IMR-90 (cell line): ENCODE measurements at regions not wholly inside any gene's neighbourhood (a gene's known extent, or its start where the extent isn't known, plus 50 kb on each side); places are given as distances from the start of the nearest gene placed in this dataset.

Source experiments
- ATAC-seq: fragments of 200-7000 bp; cut with Tn5 transposase; 2 replicates; pipeline ENCODE4 v1.9.1; 2020; ENCODE audit warnings: low read depth, mild to moderate bottlenecking, moderate library complexity
- BruUV-seq: library from RNA; stranded (reverse); fragments of 400-500 nt; replicated peaks from 2 replicates; lab custom pipeline; 2021; lab: Mats Ljungman, UMichigan
- CTCF ChIA-PET: fragments of 300-600 bp; formaldehyde crosslinking; extraction: SDS; loops from one replicate; lab custom pipeline; 2021; ENCODE audit warnings: antibody characterized with exemption; lab: Yijun Ruan, JAX
- POLR2A ChIA-PET: fragments of 300-600 bp; sonication (Branson Sonifier 250); formaldehyde crosslinking; loops from one replicate; lab custom pipeline; 2022; ENCODE audit warnings: antibody characterized with exemption; ENCODE audit not compliant: unreplicated experiment; lab: Charles Lee
- DNase-seq: peaks from one replicate; pipeline ENCODE4 v3.0.0; 2013
- H2AFZ ChIP-seq: replicated peaks from 2 replicates; pipeline ENCODE3; 2013; ENCODE audit warnings: low read length, mild to moderate bottlenecking; ENCODE audit not compliant: poor library complexity
- H2AK5ac ChIP-seq: 2 replicates; pipeline ENCODE4 v1.6.1; 2013; ENCODE audit warnings: low read depth, low read length, inconsistent platforms
- H2AK9ac ChIP-seq: replicated peaks from 2 replicates; pipeline ENCODE3; 2013; ENCODE audit warnings: mild to moderate bottlenecking, low read depth, low read length, moderate library complexity; ENCODE audit not compliant: poor library complexity
- H2BK120ac ChIP-seq: 2 replicates; pipeline ENCODE4 v1.6.1; 2013; ENCODE audit warnings: low read depth, low read length, inconsistent platforms
- H2BK15ac ChIP-seq: 3 replicates; pipeline ENCODE4 v1.6.1; 2013; ENCODE audit warnings: low read depth, low read length, inconsistent platforms
- H2BK20ac ChIP-seq: 2 replicates; pipeline ENCODE4 v1.6.1; 2013; ENCODE audit warnings: low read depth, mild to moderate bottlenecking, inconsistent platforms, low read length, moderate library complexity
- H2BK5ac ChIP-seq: 2 replicates; pipeline ENCODE4 v1.6.1; 2013; ENCODE audit warnings: mild to moderate bottlenecking, low read depth, low read length, inconsistent platforms; ENCODE audit not compliant: poor library complexity, severe bottlenecking
- H3K14ac ChIP-seq: replicated peaks from 2 replicates; pipeline ENCODE4 v1.6.1; 2013; ENCODE audit warnings: low read depth, low read length, inconsistent platforms
- H3K18ac ChIP-seq: 2 replicates; pipeline ENCODE4 v1.6.1; 2013; ENCODE audit warnings: low read depth, low read length, control low read depth
- H3K23ac ChIP-seq: 2 replicates; pipeline ENCODE4 v1.6.1; 2013; ENCODE audit warnings: low read depth, low read length, inconsistent platforms
- H3K27ac ChIP-seq: 2 replicates; pipeline ENCODE4 v1.5.1; 2013; ENCODE audit warnings: mild to moderate bottlenecking, control low read depth, low read length; ENCODE audit not compliant: insufficient read depth
- H3K27me3 ChIP-seq: 2 replicates; pipeline ENCODE4 v1.6.1; 2013; ENCODE audit warnings: low read length; ENCODE audit not compliant: control insufficient read depth, insufficient read depth
- H3K36me3 ChIP-seq: 2 replicates; pipeline ENCODE4 v1.6.1; 2013; ENCODE audit warnings: low read length, mixed read lengths; ENCODE audit not compliant: control insufficient read depth, insufficient read depth
- H3K4ac ChIP-seq: 2 replicates; pipeline ENCODE4 v1.6.1; 2013; ENCODE audit warnings: low read depth, low read length, inconsistent platforms
- H3K4me1 ChIP-seq: 2 replicates; pipeline ENCODE4 v1.6.1; 2013; ENCODE audit warnings: low read length, mixed read lengths; ENCODE audit not compliant: control insufficient read depth, insufficient read depth
- H3K4me2 ChIP-seq: 2 replicates; pipeline ENCODE4 v1.6.1; 2013; ENCODE audit warnings: low read depth, mild to moderate bottlenecking, control low read depth, low read length, moderate library complexity
- H3K4me3 ChIP-seq: 2 replicates; pipeline ENCODE4 v1.5.1; 2013; ENCODE audit warnings: low read depth, mild to moderate bottlenecking, control low read depth, low read length, moderate library complexity; ENCODE audit not compliant: insufficient read depth
- H3K56ac ChIP-seq: 2 replicates; pipeline ENCODE4 v1.6.1; 2013; ENCODE audit warnings: low read length, inconsistent platforms; ENCODE audit not compliant: insufficient read depth; ENCODE audit errors: extremely low read depth
- H3K79me1 ChIP-seq, 2 experiments: 2 replicates each; pipeline ENCODE4 v1.6.1; 2013; ENCODE audit warnings: low read length in 2 of 2, inconsistent platforms in 1 of 2, low read depth in 1 of 2
- H3K9ac ChIP-seq: 2 replicates; pipeline ENCODE4 v1.6.1; 2013; ENCODE audit warnings: low read depth, low read length, control low read depth
- H3K9me1 ChIP-seq: 2 replicates; pipeline ENCODE4 v1.6.1; 2013; ENCODE audit warnings: low read length, inconsistent platforms; ENCODE audit not compliant: insufficient read depth
- H3K9me3 ChIP-seq: 2 replicates; pipeline ENCODE4 v1.6.1; 2013; ENCODE audit warnings: low read length; ENCODE audit not compliant: control insufficient read depth, insufficient read depth
- H4K20me1 ChIP-seq: 2 replicates; pipeline ENCODE4 v1.6.1; 2013; ENCODE audit warnings: low read length, inconsistent platforms; ENCODE audit not compliant: insufficient read depth
- H4K5ac ChIP-seq: 2 replicates; pipeline ENCODE4 v1.6.1; 2013; ENCODE audit warnings: mild to moderate bottlenecking, low read depth, low read length, control low read depth
- H4K8ac ChIP-seq, 2 experiments: 2 replicates each; pipeline ENCODE4 v1.6.1; 2013; ENCODE audit warnings: low read depth in 2 of 2, low read length in 2 of 2, control low read depth in 1 of 2, inconsistent platforms in 1 of 2
- H4K91ac ChIP-seq: 2 replicates; pipeline ENCODE4 v1.6.1; 2013; ENCODE audit warnings: low read depth, low read length, inconsistent platforms; ENCODE audit not compliant: insufficient read depth
- BHLHE40 ChIP-seq: fragments of 150-350 bp; IDR thresholded peaks from 2 replicates; pipeline ENCODE4 v1.6.1; 2016; ENCODE audit warnings: mild to moderate bottlenecking, low read depth, low read length
- CEBPB ChIP-seq: IDR thresholded peaks from 2 replicates; pipeline ENCODE4 v1.6.1; 2012; ENCODE audit warnings: low read depth, low read length, improper control_type of control experiment
- CHD1 ChIP-seq: IDR thresholded peaks from 2 replicates; pipeline ENCODE4 v1.6.1; 2012; ENCODE audit warnings: low read depth, low read length, improper control_type of control experiment
- CTCF ChIP-seq: conservative IDR thresholded peaks from 2 replicates; pipeline ENCODE4 v1.5.1; 2012; ENCODE audit warnings: mild to moderate bottlenecking, low read depth, low read length, improper control_type of control experiment
- ELK1 ChIP-seq: fragments of 150-350 bp; IDR thresholded peaks from 2 replicates; pipeline ENCODE4 v1.6.1; 2016; ENCODE audit warnings: low read depth, mild to moderate bottlenecking, low read length, moderate library complexity, borderline replicate concordance
- FOS ChIP-seq: fragments of 150-350 bp; IDR thresholded peaks from 2 replicates; pipeline ENCODE4 v1.6.1; 2016; ENCODE audit warnings: low read depth, low read length
- MAFK ChIP-seq: IDR thresholded peaks from 2 replicates; pipeline ENCODE4 v1.6.1; 2012; ENCODE audit warnings: low read depth, low read length, improper control_type of control experiment
- MAZ ChIP-seq: IDR thresholded peaks from 2 replicates; pipeline ENCODE4 v1.6.1; 2012; ENCODE audit warnings: low read depth, mild to moderate bottlenecking, low read length, improper control_type of control experiment, moderate library complexity, borderline replicate concordance
- MXI1 ChIP-seq: IDR thresholded peaks from 2 replicates; pipeline ENCODE4 v1.6.1; 2012; ENCODE audit warnings: low read depth, mild to moderate bottlenecking, low read length, moderate library complexity, borderline replicate concordance
- NFE2L2 ChIP-seq: fragments of 150-350 bp; IDR thresholded peaks from 2 replicates; pipeline ENCODE4 v1.6.1; 2016; ENCODE audit warnings: low read depth, mild to moderate bottlenecking, low read length
- POLR2A ChIP-seq: IDR thresholded peaks from 2 replicates; pipeline ENCODE4 v1.6.1; 2012; ENCODE audit warnings: mild to moderate bottlenecking, low read depth, low read length
- RAD21 ChIP-seq: IDR thresholded peaks from 2 replicates; pipeline ENCODE4 v1.6.1; 2012; ENCODE audit warnings: low read length, improper control_type of control experiment
- RCOR1 ChIP-seq: IDR thresholded peaks from 2 replicates; pipeline ENCODE4 v1.6.1; 2012; ENCODE audit warnings: mild to moderate bottlenecking, low read length, improper control_type of control experiment; ENCODE audit not compliant: insufficient replicate concordance
- RFX5 ChIP-seq: IDR thresholded peaks from 2 replicates; pipeline ENCODE4 v1.8.0; 2012; ENCODE audit warnings: low read depth, mild to moderate bottlenecking, low read length, moderate library complexity
- SMC3 ChIP-seq: fragments of 150-350 bp; IDR thresholded peaks from 2 replicates; pipeline ENCODE4 v1.6.1; 2016; ENCODE audit warnings: low read depth, mild to moderate bottlenecking, antibody characterized with exemption, low read length, moderate library complexity
- WGBS, 2 experiments: methylation state at CpG; one replicate each; pipeline versions ENCODE4 v1.1.5 to v1.1.7; 2013; ENCODE audit warnings: missing lambda C conversion rate in 2 of 2; ENCODE audit not compliant: insufficient read length in 1 of 2; ENCODE audit errors: extremely low coverage in 2 of 2; 5-methylcytosine and 5-hydroxymethylcytosine counted together
- dilution Hi-C: fragments of 300-500 bp; cut with HindIII; formaldehyde crosslinking; loops from one replicate; pipeline ENCODE4 v1.14.3; 2018; ENCODE audit warnings: low sequenced_read_pairs; ENCODE audit not compliant: unreplicated experiment
- in situ Hi-C: fragments of 300-500 bp; cut with MboI; formaldehyde crosslinking; loops from 3 replicates; pipeline ENCODE4 v1.14.3; 2019; ENCODE audit warnings: low sequenced_read_pairs, inconsistent platforms, mixed read lengths
- intact Hi-C: fragments of 100-400 bp; cut with micrococcal nuclease; formaldehyde crosslinking; loops from 2 replicates; pipeline ENCODE4 v1.10.0; 2022
- TF ChIP-seq, protein P1 (sequence below): fragments of 150-350 bp; IDR thresholded peaks from 2 replicates; pipeline ENCODE4 v1.6.1; 2017; ENCODE audit warnings: mild to moderate bottlenecking, antibody characterized with exemption, low read length, low read depth

- Histone ChIP-seq H3K14ac (no peak overlapping the region), H3K4me2 (no peak overlapping the region), H3K4ac (no peak overlapping the region), H4K91ac (no peak overlapping the region), H2BK5ac (no peak overlapping the region), H2AK5ac (no peak overlapping the region), H4K5ac (no peak overlapping the region), H3K18ac (no peak overlapping the region), H2BK20ac (no peak overlapping the region), H3K9me3 (no peaks in the 10 kb centered on the region), H3K79me1 (peaks cover 0 to 18% of the 10 kb centered on the region in 2 experiments; a peak in 2 of 4 replicates), H3K56ac (no peak overlapping the region), H3K9me1 (peaks cover 21% of the 10 kb centered on the region), H3K27ac (no peak overlapping the region), H3K36me3 (no peaks in the 10 kb centered on the region), H4K8ac (no peak overlapping the region), H3K23ac (no peak overlapping the region), H3K4me1 (peaks cover 15% of the 10 kb centered on the region), H2AK9ac (no peak overlapping the region), H2BK15ac (no peak overlapping the region), H2AFZ (no peak overlapping the region), H3K27me3 (no peaks in the 10 kb centered on the region), H3K9ac (no peak overlapping the region), H4K20me1 (no peaks in the 10 kb centered on the region), H3K4me3 (no peak overlapping the region), H2BK120ac (no peak overlapping the region)
- dilution Hi-C loops (no loop called here), in situ Hi-C loops (no loop called here), intact Hi-C loops (no loop called here)
- DNase-seq (no peak), ATAC-seq (no peak)
- TF ChIP-seq ELK1 = no peak
- no peak for TF ChIP-seq CTCF
- no peak for TF ChIP-seq RCOR1
- no peak for TF ChIP-seq FOS
- no peak for TF ChIP-seq RFX5
- no peak for TF ChIP-seq POLR2A
- TF ChIP-seq, protein P1, sequence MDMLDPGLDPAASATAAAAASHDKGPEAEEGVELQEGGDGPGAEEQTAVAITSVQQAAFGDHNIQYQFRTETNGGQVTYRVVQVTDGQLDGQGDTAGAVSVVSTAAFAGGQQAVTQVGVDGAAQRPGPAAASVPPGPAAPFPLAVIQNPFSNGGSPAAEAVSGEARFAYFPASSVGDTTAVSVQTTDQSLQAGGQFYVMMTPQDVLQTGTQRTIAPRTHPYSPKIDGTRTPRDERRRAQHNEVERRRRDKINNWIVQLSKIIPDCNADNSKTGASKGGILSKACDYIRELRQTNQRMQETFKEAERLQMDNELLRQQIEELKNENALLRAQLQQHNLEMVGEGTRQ = no peak
- no peak for TF ChIP-seq CHD1
- TF ChIP-seq CEBPB = no peak
- no peak for TF ChIP-seq NFE2L2
- no peak for TF ChIP-seq RAD21
- TF ChIP-seq BHLHE40 = no peak
- no peak for TF ChIP-seq SMC3
- no peak for TF ChIP-seq MXI1
- no peak for TF ChIP-seq MAZ
- TF ChIP-seq MAFK = no peak
- 100% methylated on average over 3 of the region's 4 CpGs; no CpG with 5 or more reads in 1 of the 2 experiments for WGBS, 2 experiments
- ChIA-PET CTCF (no interaction called here), POLR2A (no interaction called here)
- BruUV-seq = no TSS peak
Observed at GRCh38 chr11:86180851-86181250, 63.7 kb upstream of the EED start.
